C1 segment of cervical spinal cord (tissue), 14 donors: ENCODE measurements at regions not wholly inside any gene's neighbourhood (a gene's known extent, or its start where the extent isn't known, plus 50 kb on each side); places are given as distances from the start of the nearest gene placed in this dataset.
"Not testable (repeated sequence)": the region's sequence is repeated elsewhere in the genome, so short reads cannot be mapped to it uniquely, and the experiment has no call there.

ENCODE experiments used
- DNase-seq, 14 donors: peaks; one replicate each; lab custom pipeline; 2025; lab: John Stamatoyannopoulos, UW

DNA sequence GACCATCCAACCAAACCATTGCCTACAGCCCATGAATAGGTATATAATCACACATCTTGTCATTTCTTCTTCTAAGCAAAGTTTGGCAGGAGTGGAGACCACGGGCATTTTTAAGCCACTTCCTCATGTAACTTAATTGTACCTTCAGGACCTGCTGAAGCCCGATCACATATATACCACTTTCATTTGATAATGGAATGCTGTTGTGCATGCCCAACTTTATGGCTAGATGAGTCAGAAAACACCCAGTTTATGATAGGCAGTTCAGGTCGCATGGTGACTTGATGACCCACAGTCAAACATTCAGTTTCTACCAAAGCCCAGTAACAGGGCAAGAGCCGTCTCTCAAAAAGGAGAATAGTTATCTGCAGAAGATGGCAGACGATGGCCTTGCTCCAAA is 2295.0 kb upstream of the ACO1 start:
- DNase-seq = no peak

GRCh38 chr9:30103647-30104394 is 2280.6 kb upstream of the ACO1 start:
- DNase-seq = no peak

DNA sequence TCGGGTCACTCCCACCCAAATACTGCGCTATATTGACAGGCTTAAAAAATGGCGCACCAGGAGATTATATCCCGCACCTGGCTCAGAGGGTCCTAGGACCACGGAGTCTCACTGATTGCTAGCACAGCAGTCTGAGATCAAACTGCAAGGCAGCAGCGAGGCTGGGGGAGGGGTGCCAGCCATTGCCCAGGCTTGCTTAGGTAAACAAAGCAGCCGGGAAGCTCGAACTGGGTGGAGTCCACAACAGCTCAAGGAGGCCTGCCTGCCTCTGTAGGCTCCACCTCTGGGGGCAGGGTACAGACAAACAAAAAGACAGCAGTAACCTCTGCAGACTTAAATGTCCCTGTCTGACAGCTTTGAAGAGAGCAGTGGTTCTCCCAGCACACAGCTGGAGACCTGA is 2277.3 kb upstream of the ACO1 start:
- DNase-seq = not testable (repeated sequence)

DNA sequence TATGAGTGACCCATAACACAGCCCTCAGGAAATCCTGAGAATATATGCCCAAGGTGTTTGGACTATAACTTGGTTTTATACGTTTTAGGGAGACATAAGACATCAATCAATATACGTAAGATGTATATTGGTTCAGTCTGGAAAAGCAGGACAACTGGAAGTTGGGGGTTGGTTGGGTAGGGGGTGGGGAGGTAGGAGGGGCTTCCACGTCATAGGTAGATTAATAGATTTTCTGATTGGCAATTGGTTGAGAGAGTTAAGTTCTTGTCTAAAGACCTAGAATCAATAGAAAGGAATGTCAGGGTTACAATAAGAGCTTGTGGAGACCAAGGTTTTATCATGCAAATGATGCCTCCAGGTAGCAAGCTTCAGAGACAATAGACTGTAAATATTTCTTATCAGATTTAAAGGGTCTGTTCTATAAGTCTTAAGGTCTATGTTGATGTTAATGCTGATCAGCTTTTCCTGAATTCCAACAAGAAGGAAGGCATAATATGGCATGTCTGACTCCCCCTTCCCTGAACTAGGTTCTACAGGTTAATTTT is 2267.7 kb upstream of the ACO1 start:
- no peak for DNase-seq

DNA sequence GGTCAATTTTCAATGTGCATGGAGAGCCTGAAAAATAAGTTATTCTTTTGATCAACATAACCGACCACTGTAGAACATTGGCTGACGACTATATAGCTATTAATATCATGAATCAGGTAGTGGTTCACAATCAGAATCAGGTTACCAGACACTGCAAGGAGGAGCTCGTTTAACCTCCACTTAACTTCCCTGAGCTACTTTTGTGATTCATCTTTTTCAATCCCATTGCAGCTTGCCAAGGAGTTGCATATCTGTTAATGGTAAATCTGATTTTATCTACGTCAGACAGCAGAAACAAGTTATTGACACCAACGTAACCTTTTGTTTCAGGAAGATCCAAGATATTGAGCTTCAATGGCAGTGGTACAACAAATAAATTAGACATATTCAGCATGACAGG is 2263.8 kb upstream of the ACO1 start:
- DNase-seq = no peak

- DNase-seq = no peak
These were observed 2262.8 kb upstream of the ACO1 start for GRCh38 chr9:30121611-30122010.

- no peak for DNase-seq
These were observed 2258.6 kb upstream of the ACO1 start for GRCh38 chr9:30125881-30126280.

GRCh38 chr9:30127371-30127770 is 2257.1 kb upstream of the ACO1 start:
- no peak for DNase-seq

DNA sequence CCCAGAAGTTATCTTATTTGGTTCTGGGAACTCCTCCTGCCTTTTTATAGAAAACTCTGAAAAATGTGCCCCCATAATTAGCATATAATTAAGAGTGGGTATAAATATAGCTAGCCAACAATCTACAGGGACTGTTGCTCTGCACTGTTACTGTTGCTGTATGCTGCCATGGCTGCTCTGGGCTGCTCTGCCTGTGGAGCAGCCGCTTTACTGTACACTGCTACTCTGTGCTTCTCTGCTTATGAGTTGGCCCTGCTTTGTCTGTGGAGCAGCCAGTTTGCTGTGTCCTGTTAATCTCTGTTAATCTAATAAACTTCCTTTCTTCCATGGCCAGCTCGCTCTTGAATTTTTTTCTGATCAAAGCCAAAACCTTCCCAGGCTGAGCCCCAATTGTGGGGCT is 2244.0 kb upstream of the ACO1 start:
- DNase-seq = no peak

DNA sequence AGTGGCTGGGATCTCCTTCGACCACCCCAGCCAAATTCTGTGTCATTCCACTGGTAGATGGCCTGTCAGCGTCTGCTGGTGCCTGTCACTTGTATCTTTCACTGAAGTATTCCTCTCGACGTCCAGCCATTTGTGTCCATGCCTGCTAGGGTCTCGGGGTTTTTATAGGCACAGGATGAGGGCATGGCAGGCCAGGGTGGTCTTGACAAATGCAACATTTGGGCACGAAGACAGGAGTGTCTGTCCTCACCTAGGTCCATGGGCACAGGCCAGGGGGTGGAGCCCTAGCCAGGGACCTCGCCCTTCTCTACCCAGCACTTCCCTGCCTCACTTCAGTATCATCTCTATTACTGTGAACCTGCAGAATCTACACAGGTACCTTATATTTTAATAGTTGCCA is 2223.9 kb upstream of the ACO1 start:
- DNase-seq = no peak

GRCh38 chr9:30172206-30172605 is 2212.2 kb upstream of the ACO1 start:
- DNase-seq = no peak

DNA sequence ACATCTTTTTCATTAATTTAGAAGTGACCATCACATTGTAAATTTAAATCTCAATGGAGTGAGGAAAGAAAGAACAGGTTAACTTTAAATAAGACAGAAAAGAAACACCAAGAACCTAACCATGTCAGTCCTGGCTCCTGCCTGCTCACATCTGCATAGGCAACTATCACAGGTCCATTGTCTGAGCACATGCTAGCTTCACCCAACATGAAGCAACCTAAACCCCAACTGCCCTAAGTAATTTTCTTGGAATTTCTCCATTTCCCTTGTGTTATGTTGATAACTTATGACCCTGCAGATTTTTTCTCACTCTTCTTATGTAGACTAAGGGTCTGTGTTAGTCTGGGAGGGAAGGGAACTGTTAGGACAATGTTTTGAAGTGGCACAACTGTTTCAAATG is 2205.8 kb upstream of the ACO1 start:
- no peak for DNase-seq

DNA sequence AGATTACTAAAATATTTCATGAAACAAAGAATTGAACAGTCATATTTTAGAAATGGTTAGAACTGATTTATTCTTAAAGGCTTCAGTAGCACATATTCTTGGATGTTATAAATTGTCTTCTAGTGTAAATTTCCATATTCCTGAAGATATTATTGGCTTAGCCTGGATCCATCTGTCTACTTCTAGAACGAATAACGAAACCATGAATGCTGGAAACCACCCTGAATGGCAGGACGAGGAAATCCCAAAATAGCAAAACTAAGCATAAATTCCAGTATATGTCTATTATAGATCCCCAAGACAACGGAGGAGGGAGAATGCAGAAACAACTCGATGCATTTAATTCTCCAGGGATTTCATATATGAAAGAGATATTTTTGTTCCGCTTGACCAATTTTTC is 2191.0 kb upstream of the ACO1 start:
- no peak for DNase-seq

DNA sequence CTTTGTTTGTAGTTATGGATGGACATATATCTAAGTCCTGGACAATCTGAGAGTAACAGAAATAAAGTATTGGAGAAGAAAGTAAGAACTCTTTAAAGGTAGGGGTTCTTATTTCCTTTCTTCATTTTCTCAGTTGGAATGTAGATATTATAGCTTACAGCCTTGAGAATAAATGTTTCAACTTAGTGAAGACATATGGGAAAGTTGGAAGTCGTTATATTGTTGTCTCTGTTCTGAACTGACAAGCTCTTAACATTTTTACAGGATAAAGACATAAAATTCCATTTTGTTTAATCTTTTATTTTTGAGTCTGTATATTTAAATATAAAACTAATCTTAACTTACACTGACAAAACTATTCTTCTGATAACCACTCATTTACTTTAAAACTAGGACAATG is 2187.5 kb upstream of the ACO1 start:
- no peak for DNase-seq

GRCh38 chr9:30197453-30197852 is 2187.0 kb upstream of the ACO1 start:
- DNase-seq = no peak

DNA sequence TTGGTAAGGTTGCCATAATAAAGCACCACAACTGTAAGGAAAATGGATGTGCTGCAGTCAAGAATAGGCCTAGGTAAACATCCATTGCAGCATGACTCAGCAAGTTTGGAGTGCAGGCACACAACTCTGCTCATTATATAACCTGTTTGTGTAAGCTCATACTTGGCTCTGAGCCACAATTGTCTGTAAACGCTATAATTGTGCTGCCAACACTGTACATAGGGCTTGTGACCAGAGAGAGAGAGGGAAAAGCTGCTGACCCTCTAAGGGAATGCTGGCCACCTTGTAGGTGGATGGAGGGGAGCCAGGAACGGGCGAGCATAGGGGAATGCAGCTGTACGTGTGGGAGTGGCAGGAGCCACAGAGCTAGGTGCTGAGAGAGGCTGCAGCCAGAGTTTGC is 2186.5 kb upstream of the ACO1 start:
- DNase-seq = no peak

DNA sequence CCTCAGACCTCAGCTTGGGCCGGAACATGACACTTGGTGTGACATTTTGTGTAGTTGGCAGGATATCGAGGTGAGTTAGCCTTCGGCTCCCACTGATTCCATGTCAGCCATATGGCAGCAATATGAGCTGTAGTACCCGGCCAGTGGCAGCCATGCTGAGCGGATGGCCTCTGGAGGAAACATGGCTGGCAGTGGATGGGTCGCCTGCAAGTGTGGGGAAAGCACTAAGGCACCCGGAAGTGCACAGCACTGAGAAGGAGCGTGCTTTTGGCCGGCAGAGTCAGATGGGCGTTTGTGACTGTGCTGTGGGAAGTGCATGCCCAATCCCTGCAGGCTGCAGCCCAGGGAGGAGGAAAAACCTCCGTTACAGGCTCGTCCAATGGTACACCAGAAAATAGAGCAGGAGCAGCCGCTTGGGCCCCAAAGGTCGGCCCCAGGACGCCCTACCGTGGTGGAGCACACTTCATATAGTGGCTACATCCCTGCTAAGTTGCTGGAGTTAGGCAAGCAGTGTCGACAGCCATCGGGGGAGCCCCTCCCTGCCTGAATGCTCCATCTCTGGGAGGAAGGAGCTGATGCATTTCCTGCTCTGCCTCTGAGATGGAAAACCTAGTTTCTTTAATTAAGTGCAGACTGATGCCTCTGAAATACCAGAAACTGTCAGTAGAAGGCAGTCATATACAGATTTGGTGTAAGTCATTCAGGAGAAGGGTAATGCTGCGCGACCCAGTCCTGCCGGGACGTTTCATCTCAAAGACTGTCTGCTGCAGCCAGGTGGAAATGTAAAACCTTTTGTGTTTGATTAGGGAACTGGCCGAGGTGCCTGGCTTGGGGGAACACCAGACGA is 2185.8 kb upstream of the ACO1 start:
- DNase-seq = no peak

DNA sequence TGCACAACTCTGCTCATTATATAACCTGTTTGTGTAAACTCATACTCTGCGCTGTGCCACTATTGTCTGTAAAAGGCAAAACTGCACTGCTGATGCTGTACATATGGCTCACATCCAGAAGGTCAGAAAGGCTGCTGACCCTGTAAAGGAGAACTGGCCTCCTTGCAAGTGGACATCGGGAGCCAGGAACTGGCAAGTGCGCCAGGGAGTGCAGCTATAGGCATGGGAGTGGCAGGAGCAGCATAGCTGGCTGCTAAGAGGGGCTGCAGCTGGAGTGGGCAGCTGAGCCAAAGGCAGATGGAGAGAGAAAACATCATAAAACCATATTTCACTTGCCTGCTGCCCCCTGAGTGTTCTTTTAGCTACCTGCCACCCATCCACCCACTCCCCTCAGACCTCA is 2183.4 kb upstream of the ACO1 start:
- no peak for DNase-seq

DNA sequence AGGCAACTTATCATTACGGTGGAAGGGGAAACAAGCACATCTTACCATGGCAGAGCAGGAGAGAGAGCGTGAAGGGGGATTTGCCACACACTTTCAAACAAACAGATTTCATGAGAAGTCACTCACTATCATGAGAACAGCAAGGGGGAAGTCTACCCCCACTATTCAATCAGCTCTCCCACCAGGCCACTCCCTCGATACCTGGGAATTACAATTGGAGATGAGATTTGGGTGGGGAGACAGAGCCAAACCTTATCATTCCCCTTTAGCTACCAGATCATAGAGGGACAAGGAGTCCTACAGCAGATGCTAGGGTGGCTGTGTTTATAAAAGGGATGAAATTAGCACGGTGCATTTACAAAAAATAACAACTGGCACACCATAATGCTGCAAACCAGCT is 2149.4 kb upstream of the ACO1 start:
- no peak for DNase-seq

DNA sequence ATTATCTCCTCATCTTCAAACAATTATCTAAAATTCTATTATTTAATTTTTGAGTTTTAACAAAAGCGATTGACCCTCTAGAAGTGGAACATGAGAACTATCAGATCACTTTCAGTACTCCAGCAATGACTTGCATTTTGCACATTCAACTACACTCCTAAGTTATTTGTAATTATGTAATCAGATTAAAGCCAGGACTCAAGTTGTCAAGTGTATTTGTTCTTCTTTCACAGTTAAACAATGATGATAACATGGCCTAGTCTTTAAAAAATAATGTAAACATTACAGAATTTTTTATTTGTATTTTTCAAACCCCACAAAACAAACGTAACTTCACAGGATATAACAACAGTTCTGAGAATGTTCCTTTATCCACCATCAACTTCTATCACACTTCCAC is 2148.9 kb upstream of the ACO1 start:
- DNase-seq = no peak

GRCh38 chr9:30239878-30240277 is 2144.6 kb upstream of the ACO1 start:
- DNase-seq = no peak

GRCh38 chr9:30243467-30243866 is 2141.0 kb upstream of the ACO1 start:
- no peak for DNase-seq

DNA sequence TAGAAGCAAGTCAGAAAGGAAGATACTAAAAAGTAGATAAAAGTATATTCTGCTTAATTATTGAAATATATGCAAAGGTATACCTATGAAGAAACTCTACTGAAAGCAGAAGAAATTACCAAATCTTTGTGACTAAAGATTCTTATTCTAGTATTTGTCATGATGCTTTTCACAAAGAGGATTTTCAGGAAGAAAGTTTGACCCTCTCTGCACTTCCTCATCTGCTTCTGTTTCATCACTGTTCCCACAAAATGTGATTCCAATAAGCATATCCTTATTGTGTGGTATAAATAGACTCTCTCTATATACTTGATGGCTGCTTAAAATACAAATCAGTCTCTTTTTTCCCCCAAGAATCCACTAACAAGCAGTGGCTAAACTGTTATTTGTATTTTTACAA is 2139.6 kb upstream of the ACO1 start:
- DNase-seq = no peak
